Activated naive CD4-positive, alpha-beta T cell treated with anti-CD3 and anti-CD28 coated beads, Interleukin-2, amount 10 ng/mL, durations not matched to agents 7 days and 5 days (primary cell): ENCODE measurements at regions not wholly inside any gene's neighbourhood (a gene's known extent, or its start where the extent isn't known, plus 50 kb on each side); places are given as distances from the start of the nearest gene placed in this dataset.

Experiments used
- CTCF ChIA-PET: fragments of 350-600 bp; sonication (Branson Sonifier 250); formaldehyde crosslinking; loops from one replicate; lab custom pipeline; 2021; ENCODE audit warnings: antibody characterized with exemption; lab: Charles Lee
- DNase-seq: peaks from one replicate; pipeline ENCODE4 v3.0.0-alpha.2; 2020
- H3K27ac Mint-ChIP-seq: one replicate; pipeline ENCODE4 v1.8.0; 2021; ENCODE audit warnings: mild to moderate bottlenecking, moderate library complexity, mixed read lengths
- H3K27me3 Mint-ChIP-seq: one replicate; pipeline ENCODE4 v1.8.0; 2021; ENCODE audit warnings: mild to moderate bottlenecking, mixed read lengths
- H3K36me3 Mint-ChIP-seq: one replicate; pipeline ENCODE4 v1.8.0; 2021; ENCODE audit warnings: mixed read lengths
- H3K4me1 Mint-ChIP-seq: one replicate; pipeline ENCODE4 v1.8.0; 2021; ENCODE audit warnings: mixed read lengths
- H3K4me3 Mint-ChIP-seq: one replicate; pipeline ENCODE4 v1.8.0; 2021; ENCODE audit warnings: mild to moderate bottlenecking, moderate library complexity, mixed read lengths
- H3K9me3 Mint-ChIP-seq: one replicate; pipeline ENCODE4 v1.8.0; 2021; ENCODE audit warnings: mixed read lengths

DNA sequence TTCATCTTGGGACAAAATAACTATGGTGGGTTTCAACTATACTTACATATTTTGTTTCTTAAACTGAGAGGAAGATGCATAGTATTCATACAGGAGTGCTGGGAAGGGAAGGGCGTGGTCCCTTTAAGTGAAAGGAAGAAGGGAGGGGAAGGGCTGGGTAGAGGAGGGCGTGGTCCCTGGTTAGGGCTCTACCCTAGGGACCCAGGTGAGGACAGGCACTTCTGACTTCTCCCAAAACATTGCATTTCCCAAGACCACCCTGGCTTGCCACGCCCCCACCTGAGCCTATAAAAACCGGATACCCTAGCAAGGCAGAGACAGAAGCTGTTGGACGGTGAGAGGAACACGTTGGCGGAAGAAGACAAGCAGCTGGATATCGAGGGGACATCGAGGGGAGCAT, 157.6 kb upstream of the PLXNA4 start:
- peaks cover 5% of the 10 kb centered on the region for H3K27me3 Mint-ChIP-seq
- H3K4me1 Mint-ChIP-seq: peaks cover 4% of the 10 kb centered on the region
- H3K36me3 Mint-ChIP-seq: no peaks in the 10 kb centered on the region
- CTCF ChIA-PET: no interaction called here
- H3K9me3 Mint-ChIP-seq: no peaks in the 10 kb centered on the region
- H3K27ac Mint-ChIP-seq: no peak overlapping the region
- DNase-seq: no peak
- no peak overlapping the region for H3K4me3 Mint-ChIP-seq

DNA sequence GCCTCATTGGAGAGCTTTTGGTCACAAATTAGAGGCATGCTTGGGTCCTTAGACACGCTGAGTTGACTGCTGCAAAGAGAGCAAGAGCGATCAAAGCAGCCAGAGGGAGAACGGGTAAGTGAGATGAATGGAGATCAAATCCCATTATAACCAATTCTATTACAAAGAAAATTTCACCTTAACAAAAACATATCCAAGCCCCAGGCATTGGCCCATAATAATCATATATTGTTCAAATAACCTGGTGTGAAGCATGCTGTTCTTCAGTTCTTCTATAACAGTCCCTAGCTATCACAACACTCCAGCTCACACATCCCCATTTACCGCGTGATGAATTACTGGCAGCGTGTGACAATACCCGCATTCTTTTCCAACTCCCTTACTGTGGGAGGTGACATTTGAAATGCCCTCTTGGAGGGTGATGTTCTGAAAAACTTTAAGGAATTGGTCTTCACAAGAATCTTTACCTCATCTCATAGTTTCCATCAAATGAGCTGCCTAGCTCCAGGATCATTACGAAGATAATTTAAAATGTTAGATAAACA, 156.1 kb upstream of the PLXNA4 start:
- H3K4me1 Mint-ChIP-seq: peaks cover 4% of the 10 kb centered on the region

DNA sequence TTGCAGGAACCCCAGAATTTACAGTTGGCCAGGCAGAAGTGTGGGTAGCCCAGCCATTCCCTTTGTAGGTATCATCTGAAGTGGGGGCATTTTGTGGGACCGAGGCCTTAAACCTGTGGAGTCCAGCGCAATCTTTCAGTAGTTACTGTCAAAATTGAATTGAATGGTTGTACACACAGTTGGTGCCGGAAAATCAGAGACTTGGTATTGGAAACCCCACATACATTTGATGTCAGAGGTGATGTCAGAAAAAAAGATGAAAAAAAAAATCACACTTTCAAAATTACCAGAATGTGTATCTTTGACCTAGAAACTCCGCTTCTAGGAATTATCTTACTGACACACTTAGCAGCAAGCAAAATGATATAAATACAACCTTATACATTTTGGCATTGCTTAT, 153.8 kb upstream of the PLXNA4 start:
- peaks cover 4% of the 10 kb centered on the region for H3K4me1 Mint-ChIP-seq
- H3K27ac Mint-ChIP-seq: no peak overlapping the region
- H3K9me3 Mint-ChIP-seq: no peaks in the 10 kb centered on the region
- no peak overlapping the region for H3K4me3 Mint-ChIP-seq
- no peaks in the 10 kb centered on the region for H3K27me3 Mint-ChIP-seq
- no peak for DNase-seq
- no peaks in the 10 kb centered on the region for H3K36me3 Mint-ChIP-seq
- CTCF ChIA-PET: no interaction called here

More for the DNA sequence above, 156.1 kb upstream of the PLXNA4 start:
- Mint-ChIP-seq H3K27me3 (peaks cover 1% of the 10 kb centered on the region), H3K4me3 (no peak overlapping the region), H3K9me3 (no peaks in the 10 kb centered on the region), H3K27ac (no peak overlapping the region), H3K36me3 (no peaks in the 10 kb centered on the region)
- DNase-seq: no peak
- CTCF ChIA-PET: no interaction called here

DNA sequence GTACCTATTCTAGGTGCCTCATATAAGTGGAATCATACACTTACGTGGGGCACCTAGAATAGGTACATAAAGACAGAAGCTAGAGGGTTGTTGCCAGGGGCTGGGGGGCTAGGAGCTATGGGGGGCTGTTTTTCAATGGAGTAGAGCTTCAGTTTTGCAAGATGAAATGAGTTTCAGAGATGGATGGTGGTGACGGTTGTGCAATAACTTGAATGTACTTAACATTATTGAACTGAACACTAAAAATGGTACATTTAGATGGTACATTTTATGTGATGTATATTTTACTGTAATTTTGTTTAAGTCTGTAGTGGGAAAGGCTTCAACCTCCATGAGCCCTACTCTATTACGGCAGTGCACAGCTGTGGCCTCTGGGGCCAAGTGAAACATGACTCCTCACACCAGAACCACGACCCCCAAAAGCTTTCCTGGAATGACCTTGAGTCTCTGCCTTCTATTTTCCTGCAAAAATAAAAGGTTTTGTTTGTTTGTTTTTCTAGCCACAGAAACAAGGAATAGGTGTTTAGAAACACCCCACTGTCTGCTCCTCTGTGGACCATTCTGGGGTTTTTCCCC, 147.3 kb upstream of the PLXNA4 start:
- Mint-ChIP-seq H3K36me3 (no peaks in the 10 kb centered on the region), H3K9me3 (peaks cover 8% of the 10 kb centered on the region), H3K27ac (no peak overlapping the region), H3K27me3 (peaks cover 4% of the 10 kb centered on the region), H3K4me3 (no peak overlapping the region), H3K4me1 (no peaks in the 10 kb centered on the region)
- no peak for DNase-seq
- CTCF ChIA-PET: no interaction called here

DNA sequence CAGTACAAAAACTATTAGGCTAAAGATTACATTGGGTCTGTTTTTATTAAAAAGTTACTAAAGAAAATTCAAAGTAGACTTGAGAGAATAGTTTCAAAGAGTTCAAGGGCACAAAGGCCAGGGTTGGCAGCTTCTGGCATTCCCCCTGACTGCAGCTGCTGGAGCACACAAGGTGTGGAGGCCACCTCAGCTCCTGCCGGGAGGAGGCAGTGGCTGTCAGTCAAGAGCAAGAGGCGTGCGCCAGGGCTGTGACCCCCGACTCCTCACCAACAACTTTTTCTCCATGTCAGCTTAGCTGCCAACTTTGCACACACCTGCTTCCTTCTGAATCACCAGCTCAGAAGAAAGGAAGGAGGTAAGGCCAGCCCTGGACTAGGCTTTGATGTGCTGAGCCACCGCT, 144.6 kb upstream of the PLXNA4 start:
- Mint-ChIP-seq H3K36me3 (no peaks in the 10 kb centered on the region), H3K27ac (no peak overlapping the region), H3K9me3 (peaks cover 8% of the 10 kb centered on the region), H3K4me1 (no peaks in the 10 kb centered on the region), H3K27me3 (peaks cover 16% of the 10 kb centered on the region), H3K4me3 (no peak overlapping the region)
- no peak for DNase-seq
- CTCF ChIA-PET: no interaction called here

DNA sequence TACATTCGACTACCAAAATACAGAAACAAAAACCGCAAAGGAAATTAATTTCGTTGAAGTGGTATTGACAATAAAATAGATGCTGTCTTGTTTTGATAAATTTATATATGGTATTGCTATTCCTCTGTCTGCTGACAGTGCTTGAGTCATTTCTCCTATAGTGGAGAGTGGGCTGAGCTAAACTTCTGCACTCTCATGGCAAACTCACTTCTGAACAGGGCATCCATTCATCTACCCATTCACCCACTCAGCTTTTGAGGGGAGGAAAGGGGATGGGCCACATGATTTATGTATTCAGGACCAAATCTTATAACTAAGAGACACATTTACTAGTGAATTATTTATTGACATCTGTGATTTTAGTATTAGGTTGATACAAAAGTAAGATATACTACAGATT, 137.6 kb upstream of the PLXNA4 start:
- no peak overlapping the region for H3K27ac Mint-ChIP-seq
- H3K4me1 Mint-ChIP-seq: no peaks in the 10 kb centered on the region
- no peaks in the 10 kb centered on the region for H3K9me3 Mint-ChIP-seq
- no peaks in the 10 kb centered on the region for H3K36me3 Mint-ChIP-seq
- DNase-seq: no peak
- CTCF ChIA-PET: no interaction called here
- H3K4me3 Mint-ChIP-seq: no peak overlapping the region
- H3K27me3 Mint-ChIP-seq: peaks cover 16% of the 10 kb centered on the region

DNA sequence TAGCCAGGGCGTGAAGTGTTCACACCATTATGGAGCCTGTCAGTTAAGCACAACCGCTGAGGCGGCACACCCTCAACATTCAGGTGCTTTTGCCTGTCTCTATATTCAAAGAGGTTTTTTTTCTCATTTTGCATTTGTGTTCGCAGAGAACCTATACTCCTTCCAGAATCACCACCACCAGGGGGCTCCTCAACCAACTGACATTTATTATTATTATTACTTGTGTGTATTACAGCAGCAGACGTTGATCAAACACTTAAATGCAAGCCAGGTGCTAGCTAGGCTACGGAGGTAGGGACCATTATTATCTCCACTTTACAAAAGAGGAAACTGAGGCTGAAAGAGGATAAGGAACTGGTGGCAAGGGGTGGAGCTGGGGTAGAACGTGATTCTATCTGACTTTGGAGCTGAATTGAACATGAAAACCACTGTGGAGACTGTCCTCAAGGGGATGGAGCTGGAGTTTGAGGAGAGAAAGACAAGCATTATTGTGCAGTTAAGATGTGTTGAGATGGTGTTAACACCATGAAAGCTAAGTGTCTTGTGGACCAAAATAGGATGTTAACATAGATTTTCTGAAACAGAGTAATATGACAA, 133.8 kb upstream of the PLXNA4 start:
- DNase-seq: peak; percentile 46
- no peak overlapping the region for H3K27ac Mint-ChIP-seq
- H3K4me1 Mint-ChIP-seq: no peaks in the 10 kb centered on the region
- H3K4me3 Mint-ChIP-seq: no peak overlapping the region
- H3K36me3 Mint-ChIP-seq: no peaks in the 10 kb centered on the region
- CTCF ChIA-PET: interaction anchor here (0.9 to 1.5 kb wide), 4 partner anchors 9 to 724 kb away, joined by 3 to 8 read pairs (median 4); no protein-coding TSS in a partner anchor
- no peaks in the 10 kb centered on the region for H3K9me3 Mint-ChIP-seq
- H3K27me3 Mint-ChIP-seq: peaks cover 3% of the 10 kb centered on the region

DNA sequence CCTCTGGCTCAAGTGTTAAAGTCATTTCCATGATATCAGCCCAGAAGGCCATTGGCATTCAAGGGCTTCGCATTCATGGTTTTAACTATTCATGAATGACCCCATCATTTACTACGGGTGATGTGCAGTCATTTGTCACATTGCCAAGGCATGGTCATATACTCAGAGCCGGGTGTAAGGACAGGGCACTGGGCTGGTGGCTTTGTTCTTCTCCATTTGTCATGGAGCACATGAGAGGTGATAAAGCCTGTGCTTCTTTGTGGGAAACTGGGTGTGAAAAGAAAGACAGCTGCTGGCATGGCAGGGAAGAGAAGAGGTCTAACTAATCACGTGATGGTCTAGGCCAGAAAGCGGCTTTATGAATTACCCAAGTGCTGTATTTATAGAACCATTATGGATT, 132.2 kb upstream of the PLXNA4 start:
- CTCF ChIA-PET: no interaction called here
- H3K9me3 Mint-ChIP-seq: no peaks in the 10 kb centered on the region
- H3K36me3 Mint-ChIP-seq: no peaks in the 10 kb centered on the region
- peaks cover 3% of the 10 kb centered on the region for H3K27me3 Mint-ChIP-seq
- no peak overlapping the region for H3K27ac Mint-ChIP-seq
- no peak for DNase-seq
- H3K4me3 Mint-ChIP-seq: no peak overlapping the region
- H3K4me1 Mint-ChIP-seq: no peaks in the 10 kb centered on the region

DNA sequence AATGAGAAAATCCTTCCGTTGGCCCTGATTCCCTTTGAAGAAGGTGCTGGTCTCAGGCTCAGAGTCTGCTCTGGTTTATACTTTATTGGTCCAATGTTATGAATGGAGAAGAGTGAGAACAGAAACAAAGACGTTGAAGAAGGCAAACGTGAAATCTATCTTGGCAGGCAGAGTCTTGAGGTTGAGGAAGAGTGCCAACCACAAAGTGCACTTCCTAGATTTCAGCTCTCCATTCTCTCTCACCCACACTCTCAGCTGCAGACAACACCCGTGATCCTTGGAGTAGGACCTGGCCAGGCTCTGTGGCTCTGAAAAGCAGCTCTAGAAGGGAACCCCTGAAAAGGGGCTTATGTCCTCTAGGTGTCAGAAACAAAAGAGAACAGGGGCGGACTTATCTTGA, 128.9 kb upstream of the PLXNA4 start:
- Mint-ChIP-seq H3K27ac (no peak overlapping the region), H3K27me3 (peaks cover 3% of the 10 kb centered on the region), H3K9me3 (peaks cover 5% of the 10 kb centered on the region), H3K4me3 (no peak overlapping the region), H3K4me1 (no peaks in the 10 kb centered on the region), H3K36me3 (no peaks in the 10 kb centered on the region)
- DNase-seq: no peak
- CTCF ChIA-PET: no interaction called here

DNA sequence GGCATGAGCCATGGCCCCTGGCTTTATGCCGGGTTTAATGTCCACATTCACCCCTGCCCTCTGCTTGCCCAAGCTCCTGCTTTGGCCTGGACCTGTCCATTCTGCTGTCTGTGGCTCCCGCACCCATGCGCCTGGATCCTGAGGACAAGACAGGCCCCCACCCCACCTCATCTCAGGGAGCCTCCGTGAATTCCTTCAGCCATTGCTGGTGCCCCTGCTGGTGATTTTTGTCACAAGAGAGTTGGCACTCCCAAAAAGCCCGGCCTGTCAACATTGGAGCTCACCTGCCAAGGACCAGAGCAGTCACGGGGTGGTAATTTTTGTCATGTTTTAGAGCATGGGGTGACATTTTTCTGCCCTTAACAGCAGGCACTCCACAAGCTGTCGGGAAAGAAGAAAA, 127.5 kb upstream of the PLXNA4 start:
- H3K4me1 Mint-ChIP-seq: no peaks in the 10 kb centered on the region
- peaks cover 5% of the 10 kb centered on the region for H3K9me3 Mint-ChIP-seq
- H3K27me3 Mint-ChIP-seq: no peaks in the 10 kb centered on the region
- H3K36me3 Mint-ChIP-seq: no peaks in the 10 kb centered on the region
- no peak overlapping the region for H3K27ac Mint-ChIP-seq
- CTCF ChIA-PET: no interaction called here
- DNase-seq: no peak
- H3K4me3 Mint-ChIP-seq: no peak overlapping the region

DNA sequence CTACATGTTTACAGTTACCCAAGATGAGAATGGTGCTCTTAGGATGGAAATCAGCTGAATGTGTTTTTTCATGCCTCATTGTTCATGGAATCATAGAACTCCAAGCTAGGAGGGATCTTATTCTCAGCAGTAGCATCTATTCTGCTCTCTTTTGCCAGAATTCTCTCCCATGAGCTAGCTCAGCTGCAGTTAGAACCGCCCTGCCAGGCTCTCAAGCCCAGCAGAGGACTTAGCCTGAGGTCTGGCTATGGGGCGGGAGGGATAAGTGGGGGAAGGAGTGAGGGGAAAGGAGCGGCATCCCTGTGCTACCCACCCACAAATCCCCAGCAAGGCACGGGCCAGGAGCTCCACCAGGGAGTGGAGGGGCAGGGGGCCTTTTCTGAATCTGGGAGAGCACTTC, 120.7 kb upstream of the PLXNA4 start:
- H3K27me3 Mint-ChIP-seq: peaks cover 8% of the 10 kb centered on the region
- CTCF ChIA-PET: no interaction called here
- no peaks in the 10 kb centered on the region for H3K36me3 Mint-ChIP-seq
- peaks cover 5% of the 10 kb centered on the region for H3K9me3 Mint-ChIP-seq
- H3K4me1 Mint-ChIP-seq: no peaks in the 10 kb centered on the region
- DNase-seq: no peak
- no peak overlapping the region for H3K4me3 Mint-ChIP-seq
- no peak overlapping the region for H3K27ac Mint-ChIP-seq

DNA sequence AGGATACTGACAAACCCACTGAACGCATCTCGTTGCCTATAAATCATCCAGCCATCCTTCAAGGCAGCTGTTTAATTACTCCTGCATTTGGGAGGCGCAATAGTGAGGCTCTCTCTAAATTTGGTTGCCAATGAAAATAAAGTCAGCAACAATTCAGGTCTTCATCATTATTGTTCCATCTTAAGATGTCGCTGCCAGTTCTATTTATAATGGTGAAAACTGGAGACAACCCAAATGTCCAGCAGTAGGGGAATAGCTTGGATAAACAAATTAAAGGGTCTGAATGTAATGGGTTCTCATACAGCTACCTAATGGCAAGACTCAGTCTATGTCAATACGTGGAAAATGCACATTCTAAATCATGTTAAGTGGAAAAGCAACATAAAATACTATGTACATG, 120.1 kb upstream of the PLXNA4 start:
- Mint-ChIP-seq H3K36me3 (no peaks in the 10 kb centered on the region), H3K9me3 (no peaks in the 10 kb centered on the region), H3K27me3 (peaks cover 8% of the 10 kb centered on the region), H3K27ac (no peak overlapping the region), H3K4me3 (no peak overlapping the region), H3K4me1 (no peaks in the 10 kb centered on the region)
- no peak for DNase-seq
- CTCF ChIA-PET: no interaction called here

DNA sequence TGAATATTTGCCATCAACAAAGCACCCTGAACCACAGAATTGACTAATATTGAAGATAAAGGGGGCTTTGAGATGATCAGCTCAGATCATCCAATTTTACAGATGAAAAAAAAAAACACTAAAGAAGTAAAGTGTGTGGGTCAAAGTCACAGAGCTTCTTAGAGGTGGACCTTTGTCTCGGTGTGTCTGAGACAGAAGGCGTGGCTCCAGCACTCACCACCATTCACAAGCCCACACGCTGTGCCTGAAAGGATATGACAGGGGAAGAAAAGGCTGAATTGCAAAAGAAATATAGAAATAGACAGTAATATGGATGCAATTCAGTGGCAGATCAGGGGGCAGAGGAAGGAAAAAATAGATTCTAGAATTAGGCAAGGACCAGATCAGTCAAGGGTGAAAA, 114.9 kb upstream of the PLXNA4 start:
- Mint-ChIP-seq H3K27ac (no peak overlapping the region), H3K4me3 (no peak overlapping the region), H3K9me3 (no peaks in the 10 kb centered on the region), H3K36me3 (no peaks in the 10 kb centered on the region), H3K4me1 (no peaks in the 10 kb centered on the region), H3K27me3 (no peaks in the 10 kb centered on the region)
- CTCF ChIA-PET: no interaction called here
- no peak for DNase-seq

DNA sequence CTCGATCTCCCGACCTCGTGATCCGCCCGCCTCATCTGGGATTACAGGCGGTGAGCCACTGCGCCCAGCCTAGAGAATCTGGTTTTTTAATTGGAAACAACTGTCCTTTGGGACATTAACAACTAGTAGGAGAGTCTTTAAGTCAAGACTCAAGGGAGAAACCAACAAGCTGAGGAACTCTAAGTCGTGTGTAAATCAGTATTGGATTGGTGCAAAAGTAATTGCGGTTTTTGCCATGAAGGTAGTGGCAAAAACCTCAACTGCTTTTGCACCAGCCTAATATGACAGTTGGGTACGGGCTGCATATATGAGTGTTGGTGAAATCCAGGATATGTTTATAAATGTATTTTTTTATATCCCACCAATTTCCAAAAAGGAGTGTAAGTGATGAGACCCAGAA, 113.9 kb upstream of the PLXNA4 start:
- H3K4me3 Mint-ChIP-seq: no peak overlapping the region
- no peaks in the 10 kb centered on the region for H3K4me1 Mint-ChIP-seq
- no peaks in the 10 kb centered on the region for H3K9me3 Mint-ChIP-seq
- DNase-seq: no peak
- H3K36me3 Mint-ChIP-seq: no peaks in the 10 kb centered on the region
- no peak overlapping the region for H3K27ac Mint-ChIP-seq
- CTCF ChIA-PET: no interaction called here
- no peaks in the 10 kb centered on the region for H3K27me3 Mint-ChIP-seq

DNA sequence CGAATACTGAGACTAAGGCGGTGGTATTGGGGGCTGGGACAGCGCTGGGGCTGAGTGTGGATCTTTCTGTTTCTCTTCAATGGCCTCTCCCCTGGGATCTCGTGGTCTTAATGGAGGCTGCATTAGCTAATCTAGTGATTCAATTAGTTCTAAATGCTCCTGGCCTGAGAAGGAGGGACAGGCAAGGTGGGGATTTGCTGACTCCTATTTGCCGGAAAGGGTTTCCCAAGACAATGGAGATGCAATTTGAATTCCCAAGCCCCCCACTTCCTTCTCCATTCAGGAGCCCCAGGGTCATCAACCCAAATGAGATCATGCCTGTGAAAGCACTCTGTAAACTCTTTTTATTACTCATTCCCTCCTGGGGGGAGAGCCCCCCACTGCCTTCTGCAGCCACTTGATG, 111.7 kb upstream of the PLXNA4 start:
- CTCF ChIA-PET: no interaction called here
- H3K4me3 Mint-ChIP-seq: no peak overlapping the region
- no peak overlapping the region for H3K27ac Mint-ChIP-seq
- DNase-seq: no peak
- no peaks in the 10 kb centered on the region for H3K36me3 Mint-ChIP-seq
- H3K9me3 Mint-ChIP-seq: no peaks in the 10 kb centered on the region
- H3K4me1 Mint-ChIP-seq: no peaks in the 10 kb centered on the region
- peaks cover 6% of the 10 kb centered on the region for H3K27me3 Mint-ChIP-seq
